ENCODE measurements at regions not wholly inside any gene's neighbourhood (a gene's known extent, or its start where the extent isn't known, plus 50 kb on each side); places are given as distances from the start of the nearest gene placed in this dataset.
"Not testable (repeated sequence)": the region's sequence is repeated elsewhere in the genome, so short reads cannot be mapped to it uniquely, and the experiment has no call there.

GRCh38 chr4:3984796-3985195, 218.6 kb downstream of the ADRA2C start:
- H3K27me3 ChIP-seq, H3K4me1 ChIP-seq, H3K4me3 ChIP-seq, H3K9me3 ChIP-seq, H3K27ac ChIP-seq, DNase-seq, H3K36me3 ChIP-seq: not testable (repeated sequence)
- intact Hi-C loops (cut with DNase I): loop anchor here (2.0 kb wide), 1 partner anchor 122 kb away; no protein-coding TSS in a partner anchor
- WGBS, 2 donors: 2 to 4% methylated on average over 12 of the region's 14 CpGs
- peak; percentile 42 to 61 (median 50) for TF ChIP-seq CTCF (IDR thresholded peaks at IDR 0.05)

GRCh38 chr4:3986412-3986811, 220.2 kb downstream of the ADRA2C start:
- 79 to 85% methylated on average over 5 of the region's 5 CpGs for WGBS, 2 donors
- intact Hi-C loops (cut with DNase I); H3K36me3 ChIP-seq; DNase-seq; H3K27ac ChIP-seq; H3K27me3 ChIP-seq; H3K9me3 ChIP-seq; H3K4me3 ChIP-seq; H3K4me1 ChIP-seq: not testable (repeated sequence)

- H3K9me3 ChIP-seq; H3K27ac ChIP-seq; DNase-seq; H3K4me1 ChIP-seq; H3K36me3 ChIP-seq; H3K4me3 ChIP-seq; intact Hi-C loops (cut with DNase I); H3K27me3 ChIP-seq: not testable (repeated sequence)
- WGBS, 2 donors: 85 to 91% methylated on average over 1 of the region's 1 CpG
These were observed 229.3 kb downstream of the OTOP1 start for GRCh38 chr4:3997386-3997785.

GRCh38 chr4:4004036-4004435, 222.7 kb downstream of the OTOP1 start:
- WGBS, 2 donors: 77 to 82% methylated on average over 5 of the region's 5 CpGs
- intact Hi-C loops (cut with DNase I); H3K4me3 ChIP-seq; DNase-seq; H3K36me3 ChIP-seq; H3K27me3 ChIP-seq; H3K9me3 ChIP-seq; H3K27ac ChIP-seq; H3K4me1 ChIP-seq: not testable (repeated sequence)

- intact Hi-C loops (cut with DNase I); H3K4me1 ChIP-seq; H3K27ac ChIP-seq; H3K9me3 ChIP-seq; H3K4me3 ChIP-seq; DNase-seq; H3K36me3 ChIP-seq; H3K27me3 ChIP-seq: not testable (repeated sequence)
- WGBS, 2 donors: 78 to 87% methylated on average over 10 of the region's 10 CpGs
These were observed 222.0 kb downstream of the OTOP1 start for GRCh38 chr4:4004702-4005101.

GRCh38 chr4:4006356-4006755, 220.4 kb downstream of the OTOP1 start:
- H3K9me3 ChIP-seq; H3K4me1 ChIP-seq; H3K27me3 ChIP-seq; intact Hi-C loops (cut with DNase I); DNase-seq; H3K27ac ChIP-seq; H3K4me3 ChIP-seq; H3K36me3 ChIP-seq: not testable (repeated sequence)
- WGBS, 2 donors: 66 to 84% methylated on average over 11 of the region's 11 CpGs

GRCh38 chr4:4019071-4019470, 207.7 kb downstream of the OTOP1 start:
- H3K4me1 ChIP-seq; H3K27me3 ChIP-seq; H3K27ac ChIP-seq; intact Hi-C loops (cut with DNase I); DNase-seq; H3K9me3 ChIP-seq; H3K4me3 ChIP-seq; H3K36me3 ChIP-seq: not testable (repeated sequence)
- WGBS, 2 donors: 50 to 61% methylated on average over 7 of the region's 7 CpGs

- DNase-seq; intact Hi-C loops (cut with DNase I); H3K27ac ChIP-seq; H3K27me3 ChIP-seq; H3K4me1 ChIP-seq; H3K36me3 ChIP-seq; H3K9me3 ChIP-seq; H3K4me3 ChIP-seq: not testable (repeated sequence)
- WGBS, 2 donors: 42 to 69% methylated on average over 9 of the region's 15 CpGs
These were observed 205.6 kb downstream of the OTOP1 start for GRCh38 chr4:4021161-4021560.

GRCh38 chr4:4026708-4027107, 200.0 kb downstream of the OTOP1 start:
- DNase-seq; H3K4me3 ChIP-seq; intact Hi-C loops (cut with DNase I); H3K4me1 ChIP-seq; H3K9me3 ChIP-seq; H3K27me3 ChIP-seq; H3K27ac ChIP-seq; H3K36me3 ChIP-seq: not testable (repeated sequence)
- 69 to 75% methylated on average over 4 of the region's 4 CpGs for WGBS, 2 donors

- intact Hi-C loops (cut with DNase I); H3K27me3 ChIP-seq; H3K4me1 ChIP-seq; DNase-seq; H3K4me3 ChIP-seq; H3K36me3 ChIP-seq; H3K9me3 ChIP-seq; H3K27ac ChIP-seq: not testable (repeated sequence)
- WGBS, 2 donors: 86 to 90% methylated on average over 3 of the region's 3 CpGs
These were observed 198.0 kb downstream of the OTOP1 start for GRCh38 chr4:4028752-4029151.

GRCh38 chr4:4030509-4030908, 196.2 kb downstream of the OTOP1 start:
- DNase-seq; intact Hi-C loops (cut with DNase I); H3K27me3 ChIP-seq; H3K27ac ChIP-seq; H3K36me3 ChIP-seq; H3K9me3 ChIP-seq; H3K4me3 ChIP-seq; H3K4me1 ChIP-seq: not testable (repeated sequence)
- 78 to 79% methylated on average over 9 of the region's 9 CpGs for WGBS, 2 donors

GRCh38 chr4:4031446-4032135, 195.1 kb downstream of the OTOP1 start:
- H3K27ac ChIP-seq; H3K27me3 ChIP-seq; H3K4me1 ChIP-seq; H3K4me3 ChIP-seq; intact Hi-C loops (cut with DNase I); DNase-seq; H3K36me3 ChIP-seq; H3K9me3 ChIP-seq: not testable (repeated sequence)
- 48 to 51% methylated on average over 8 of the region's 8 CpGs for WGBS, 2 donors

GRCh38 chr4:4032364-4032763, 194.4 kb downstream of the OTOP1 start:
- Histone ChIP-seq H3K4me3 (peak overlapping the region in 1 of 4 donors; percentile 19), H3K27ac (peak overlapping the region in 1 of 4 donors; percentile 3)
- intact Hi-C loops (cut with DNase I); H3K9me3 ChIP-seq; H3K36me3 ChIP-seq; DNase-seq; H3K27me3 ChIP-seq; H3K4me1 ChIP-seq: not testable (repeated sequence)
- 19 to 60% methylated on average over 9 of the region's 9 CpGs for WGBS, 2 donors
